ENCODE measurements at regions not wholly inside any gene's neighbourhood (a gene's known extent, or its start where the extent isn't known, plus 50 kb on each side); places are given as distances from the start of the nearest gene placed in this dataset.

- no peak for TF ChIP-seq EZH2phosphoT487 (IDR thresholded peaks at IDR 0.05; ENCODE audit: borderline replicate concordance, low read depth)
- TF ChIP-seq FOXM1 (IDR thresholded peaks at IDR 0.05; ENCODE audit: low read depth), result no peak
- no peak for TF ChIP-seq ELF1 (IDR thresholded peaks at IDR 0.05)
- TF ChIP-seq TCF12 (IDR thresholded peaks at IDR 0.05), result no peak
Observed at GRCh38 chr10:127798111-127798510, 61.1 kb downstream of the FOXI2 start (continued).

DNA sequence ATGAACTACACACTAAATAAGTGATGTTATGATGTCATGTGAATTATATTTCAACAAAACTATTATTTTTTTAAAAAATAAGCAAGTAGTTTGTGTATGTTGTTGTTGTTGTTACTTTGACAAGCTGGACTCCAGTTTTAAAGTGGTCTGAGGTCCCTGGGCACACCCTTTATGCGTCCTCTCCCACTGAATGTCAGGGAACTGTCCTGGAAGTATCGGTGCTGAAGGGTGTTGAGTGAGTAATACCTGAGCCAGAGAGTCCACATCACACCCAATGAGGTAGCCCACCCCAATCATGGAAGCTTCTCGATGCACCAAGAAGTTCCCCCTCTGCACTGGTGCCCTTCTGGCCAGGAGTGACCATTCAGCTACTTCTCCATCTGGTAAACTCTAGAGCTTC is 64.3 kb downstream of the FOXI2 start:
- H3K9me3 ChIP-seq, result no peaks in the 10 kb centered on the region
- POLR2A ChIA-PET, result no interaction called here
- WGBS (ENCODE audit: low lambda C conversion rate), result 21% methylated on average over 3 of the region's 3 CpGs

More for the DNA sequence above, 64.3 kb downstream of the FOXI2 start:
- no peak overlapping the region for H3K9ac ChIP-seq
- no peak overlapping the region for H3K4me3 ChIP-seq (ENCODE audit: low read depth in 2 of 2, low read length in 1 of 2)
- H3K27me3 ChIP-seq (ENCODE audit: insufficient read depth), result no peaks in the 10 kb centered on the region
- DNase-seq, result no peak
- H3K79me2 ChIP-seq (ENCODE audit: insufficient read depth), result no peaks in the 10 kb centered on the region
- no peaks in the 10 kb centered on the region for H3K9me2 ChIP-seq
- no peaks in the 10 kb centered on the region for H3K36me3 ChIP-seq (replicated peaks in 1 of 2; ENCODE audit: control insufficient read depth in 1 of 2, insufficient read depth in 2 of 2, low read length in 1 of 2)
- H3F3A ChIP-seq (replicated peaks; ENCODE audit: insufficient read depth), result no peaks in the 10 kb centered on the region
- no peak overlapping the region for H2AFZ ChIP-seq (ENCODE audit: low read depth)
- H3K4me2 ChIP-seq, result no peak overlapping the region
- no peak overlapping the region for H3K27ac ChIP-seq (ENCODE audit: low read depth in 2 of 2, low read length in 1 of 2)
- no peaks in the 10 kb centered on the region for H3K4me1 ChIP-seq (ENCODE audit: control insufficient read depth in 1 of 2, insufficient read depth in 2 of 2, low read depth in 1 of 2, low read length in 1 of 2)
- TF ChIP-seq MAX (IDR thresholded peaks at IDR 0.05; ENCODE audit: low read depth), result no peak
- TF ChIP-seq RAD21 (IDR thresholded peaks at IDR 0.05; ENCODE audit: low read length), result no peak
- TF ChIP-seq GATA2 (CRISPR knock-in tag; IDR thresholded peaks at IDR 0.05), result no peak
- TF ChIP-seq CHD2 (IDR thresholded peaks at IDR 0.05; ENCODE audit: low read length, partially characterized antibody), result no peak
- TF ChIP-seq, protein P1, sequence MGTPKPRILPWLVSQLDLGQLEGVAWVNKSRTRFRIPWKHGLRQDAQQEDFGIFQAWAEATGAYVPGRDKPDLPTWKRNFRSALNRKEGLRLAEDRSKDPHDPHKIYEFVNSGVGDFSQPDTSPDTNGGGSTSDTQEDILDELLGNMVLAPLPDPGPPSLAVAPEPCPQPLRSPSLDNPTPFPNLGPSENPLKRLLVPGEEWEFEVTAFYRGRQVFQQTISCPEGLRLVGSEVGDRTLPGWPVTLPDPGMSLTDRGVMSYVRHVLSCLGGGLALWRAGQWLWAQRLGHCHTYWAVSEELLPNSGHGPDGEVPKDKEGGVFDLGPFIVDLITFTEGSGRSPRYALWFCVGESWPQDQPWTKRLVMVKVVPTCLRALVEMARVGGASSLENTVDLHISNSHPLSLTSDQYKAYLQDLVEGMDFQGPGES (IDR thresholded peaks at IDR 0.05; ENCODE audit: low read depth, low read length), result no peak
- TF ChIP-seq TCF12 (IDR thresholded peaks at IDR 0.05), result no peak
- TF ChIP-seq, protein P2, sequence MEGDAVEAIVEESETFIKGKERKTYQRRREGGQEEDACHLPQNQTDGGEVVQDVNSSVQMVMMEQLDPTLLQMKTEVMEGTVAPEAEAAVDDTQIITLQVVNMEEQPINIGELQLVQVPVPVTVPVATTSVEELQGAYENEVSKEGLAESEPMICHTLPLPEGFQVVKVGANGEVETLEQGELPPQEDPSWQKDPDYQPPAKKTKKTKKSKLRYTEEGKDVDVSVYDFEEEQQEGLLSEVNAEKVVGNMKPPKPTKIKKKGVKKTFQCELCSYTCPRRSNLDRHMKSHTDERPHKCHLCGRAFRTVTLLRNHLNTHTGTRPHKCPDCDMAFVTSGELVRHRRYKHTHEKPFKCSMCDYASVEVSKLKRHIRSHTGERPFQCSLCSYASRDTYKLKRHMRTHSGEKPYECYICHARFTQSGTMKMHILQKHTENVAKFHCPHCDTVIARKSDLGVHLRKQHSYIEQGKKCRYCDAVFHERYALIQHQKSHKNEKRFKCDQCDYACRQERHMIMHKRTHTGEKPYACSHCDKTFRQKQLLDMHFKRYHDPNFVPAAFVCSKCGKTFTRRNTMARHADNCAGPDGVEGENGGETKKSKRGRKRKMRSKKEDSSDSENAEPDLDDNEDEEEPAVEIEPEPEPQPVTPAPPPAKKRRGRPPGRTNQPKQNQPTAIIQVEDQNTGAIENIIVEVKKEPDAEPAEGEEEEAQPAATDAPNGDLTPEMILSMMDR (IDR thresholded peaks at IDR 0.05), result no peak
- no peak for TF ChIP-seq FOSL2 (IDR thresholded peaks at IDR 0.05; ENCODE audit: borderline replicate concordance, low read depth)
- TF ChIP-seq, protein P3, sequence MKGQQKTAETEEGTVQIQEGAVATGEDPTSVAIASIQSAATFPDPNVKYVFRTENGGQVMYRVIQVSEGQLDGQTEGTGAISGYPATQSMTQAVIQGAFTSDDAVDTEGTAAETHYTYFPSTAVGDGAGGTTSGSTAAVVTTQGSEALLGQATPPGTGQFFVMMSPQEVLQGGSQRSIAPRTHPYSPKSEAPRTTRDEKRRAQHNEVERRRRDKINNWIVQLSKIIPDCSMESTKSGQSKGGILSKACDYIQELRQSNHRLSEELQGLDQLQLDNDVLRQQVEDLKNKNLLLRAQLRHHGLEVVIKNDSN (IDR thresholded peaks at IDR 0.05; ENCODE audit: borderline replicate concordance, low read depth), result no peak
- no peak for TF ChIP-seq YY1 (IDR thresholded peaks at IDR 0.05; ENCODE audit: low read depth)
- TF ChIP-seq, protein P4, sequence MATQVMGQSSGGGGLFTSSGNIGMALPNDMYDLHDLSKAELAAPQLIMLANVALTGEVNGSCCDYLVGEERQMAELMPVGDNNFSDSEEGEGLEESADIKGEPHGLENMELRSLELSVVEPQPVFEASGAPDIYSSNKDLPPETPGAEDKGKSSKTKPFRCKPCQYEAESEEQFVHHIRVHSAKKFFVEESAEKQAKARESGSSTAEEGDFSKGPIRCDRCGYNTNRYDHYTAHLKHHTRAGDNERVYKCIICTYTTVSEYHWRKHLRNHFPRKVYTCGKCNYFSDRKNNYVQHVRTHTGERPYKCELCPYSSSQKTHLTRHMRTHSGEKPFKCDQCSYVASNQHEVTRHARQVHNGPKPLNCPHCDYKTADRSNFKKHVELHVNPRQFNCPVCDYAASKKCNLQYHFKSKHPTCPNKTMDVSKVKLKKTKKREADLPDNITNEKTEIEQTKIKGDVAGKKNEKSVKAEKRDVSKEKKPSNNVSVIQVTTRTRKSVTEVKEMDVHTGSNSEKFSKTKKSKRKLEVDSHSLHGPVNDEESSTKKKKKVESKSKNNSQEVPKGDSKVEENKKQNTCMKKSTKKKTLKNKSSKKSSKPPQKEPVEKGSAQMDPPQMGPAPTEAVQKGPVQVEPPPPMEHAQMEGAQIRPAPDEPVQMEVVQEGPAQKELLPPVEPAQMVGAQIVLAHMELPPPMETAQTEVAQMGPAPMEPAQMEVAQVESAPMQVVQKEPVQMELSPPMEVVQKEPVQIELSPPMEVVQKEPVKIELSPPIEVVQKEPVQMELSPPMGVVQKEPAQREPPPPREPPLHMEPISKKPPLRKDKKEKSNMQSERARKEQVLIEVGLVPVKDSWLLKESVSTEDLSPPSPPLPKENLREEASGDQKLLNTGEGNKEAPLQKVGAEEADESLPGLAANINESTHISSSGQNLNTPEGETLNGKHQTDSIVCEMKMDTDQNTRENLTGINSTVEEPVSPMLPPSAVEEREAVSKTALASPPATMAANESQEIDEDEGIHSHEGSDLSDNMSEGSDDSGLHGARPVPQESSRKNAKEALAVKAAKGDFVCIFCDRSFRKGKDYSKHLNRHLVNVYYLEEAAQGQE (IDR thresholded peaks at IDR 0.05; ENCODE audit: low read depth, low read length), result no peak
- TF ChIP-seq SMC3 (IDR thresholded peaks at IDR 0.05; ENCODE audit: low read depth, low read length), result no peak
- no peak for TF ChIP-seq TEAD4 (IDR thresholded peaks at IDR 0.05; ENCODE audit: borderline replicate concordance, insufficient read depth)
- no peak for TF ChIP-seq EZH2phosphoT487 (IDR thresholded peaks at IDR 0.05; ENCODE audit: borderline replicate concordance, low read depth)
- no peaks in the 10 kb centered on the region for H4K20me1 ChIP-seq (ENCODE audit: insufficient read depth)
- CTCF ChIA-PET, result interaction anchor here (0.7 kb wide), 1 partner anchor 23 kb away, joined by 3 read pairs; no protein-coding TSS in a partner anchor

Data from SK-N-SH (cell line).